ENCODE measurements at regions not wholly inside any gene's neighbourhood (a gene's known extent, or its start where the extent isn't known, plus 50 kb on each side); places are given as distances from the start of the nearest gene placed in this dataset.

DNA sequence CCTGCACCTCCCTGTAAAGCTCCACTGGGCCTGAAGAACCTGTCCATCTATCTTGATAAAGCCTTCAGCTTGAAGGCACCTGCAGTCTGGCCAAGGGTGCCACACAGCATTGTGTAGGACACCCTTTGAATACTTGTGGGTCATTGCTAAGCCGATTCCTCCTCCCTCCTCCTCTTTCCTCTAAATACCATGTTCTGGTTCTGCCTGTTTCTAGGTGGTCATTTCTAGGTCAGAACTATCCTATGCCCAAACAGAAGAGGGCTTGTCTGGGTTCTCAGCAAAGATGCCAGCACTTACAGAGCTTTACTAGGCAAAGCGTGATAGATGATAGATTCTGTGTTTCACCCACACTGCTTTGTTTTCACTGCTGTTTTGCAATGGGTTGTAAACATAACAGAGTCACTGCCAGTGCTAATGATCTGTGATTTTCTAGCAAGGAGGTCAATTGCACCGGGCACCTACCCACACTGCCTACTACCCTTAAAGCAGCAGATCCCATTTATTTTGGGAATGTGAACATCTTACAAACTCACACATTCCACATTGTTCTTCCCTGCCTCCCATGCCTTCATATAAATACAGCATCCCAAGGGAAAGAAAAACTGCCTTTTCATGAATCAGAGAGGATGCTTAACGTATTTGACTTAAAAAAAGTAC lies 279.1 kb upstream of the PITRM1 start:
- TF ChIP-seq POLR2AphosphoS5 (IDR thresholded peaks at IDR 0.05; ENCODE audit: low read depth, low read length) (no peak), TAF1 (IDR thresholded peaks at IDR 0.05; ENCODE audit: borderline replicate concordance, insufficient read depth, low read length) (no peak), FOXP2 (optimal IDR thresholded peaks at IDR 0.05; ENCODE audit: borderline replicate concordance, extremely low read depth, extremely low read length, insufficient read depth) (no peak), SIN3A (IDR thresholded peaks at IDR 0.05; ENCODE audit: borderline replicate concordance, insufficient read depth, low read length) (no peak)
- TF ChIP-seq, protein P1, sequence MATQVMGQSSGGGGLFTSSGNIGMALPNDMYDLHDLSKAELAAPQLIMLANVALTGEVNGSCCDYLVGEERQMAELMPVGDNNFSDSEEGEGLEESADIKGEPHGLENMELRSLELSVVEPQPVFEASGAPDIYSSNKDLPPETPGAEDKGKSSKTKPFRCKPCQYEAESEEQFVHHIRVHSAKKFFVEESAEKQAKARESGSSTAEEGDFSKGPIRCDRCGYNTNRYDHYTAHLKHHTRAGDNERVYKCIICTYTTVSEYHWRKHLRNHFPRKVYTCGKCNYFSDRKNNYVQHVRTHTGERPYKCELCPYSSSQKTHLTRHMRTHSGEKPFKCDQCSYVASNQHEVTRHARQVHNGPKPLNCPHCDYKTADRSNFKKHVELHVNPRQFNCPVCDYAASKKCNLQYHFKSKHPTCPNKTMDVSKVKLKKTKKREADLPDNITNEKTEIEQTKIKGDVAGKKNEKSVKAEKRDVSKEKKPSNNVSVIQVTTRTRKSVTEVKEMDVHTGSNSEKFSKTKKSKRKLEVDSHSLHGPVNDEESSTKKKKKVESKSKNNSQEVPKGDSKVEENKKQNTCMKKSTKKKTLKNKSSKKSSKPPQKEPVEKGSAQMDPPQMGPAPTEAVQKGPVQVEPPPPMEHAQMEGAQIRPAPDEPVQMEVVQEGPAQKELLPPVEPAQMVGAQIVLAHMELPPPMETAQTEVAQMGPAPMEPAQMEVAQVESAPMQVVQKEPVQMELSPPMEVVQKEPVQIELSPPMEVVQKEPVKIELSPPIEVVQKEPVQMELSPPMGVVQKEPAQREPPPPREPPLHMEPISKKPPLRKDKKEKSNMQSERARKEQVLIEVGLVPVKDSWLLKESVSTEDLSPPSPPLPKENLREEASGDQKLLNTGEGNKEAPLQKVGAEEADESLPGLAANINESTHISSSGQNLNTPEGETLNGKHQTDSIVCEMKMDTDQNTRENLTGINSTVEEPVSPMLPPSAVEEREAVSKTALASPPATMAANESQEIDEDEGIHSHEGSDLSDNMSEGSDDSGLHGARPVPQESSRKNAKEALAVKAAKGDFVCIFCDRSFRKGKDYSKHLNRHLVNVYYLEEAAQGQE (IDR thresholded peaks at IDR 0.05; ENCODE audit: insufficient read depth in 1 of 2, low read depth in 2 of 2, low read length in 2 of 2), result no peak

GRCh38 chr10:3446221-3446620 lies 273.6 kb upstream of the PITRM1 start:
- no peak for TF ChIP-seq SIN3A (IDR thresholded peaks at IDR 0.05; ENCODE audit: borderline replicate concordance, insufficient read depth, low read length)
- no peak for TF ChIP-seq TAF1 (IDR thresholded peaks at IDR 0.05; ENCODE audit: borderline replicate concordance, insufficient read depth, low read length)
- TF ChIP-seq, protein P1 (IDR thresholded peaks at IDR 0.05; ENCODE audit: insufficient read depth in 1 of 2, low read depth in 2 of 2, low read length in 2 of 2), result no peak
- no peak for TF ChIP-seq FOXP2 (optimal IDR thresholded peaks at IDR 0.05; ENCODE audit: borderline replicate concordance, extremely low read depth, extremely low read length, insufficient read depth)
- TF ChIP-seq POLR2AphosphoS5 (IDR thresholded peaks at IDR 0.05; ENCODE audit: low read depth, low read length), result no peak

GRCh38 chr10:3445648-3446047 lies 273.1 kb upstream of the PITRM1 start:
- TF ChIP-seq TAF1 (IDR thresholded peaks at IDR 0.05; ENCODE audit: borderline replicate concordance, insufficient read depth, low read length) (no peak), SIN3A (IDR thresholded peaks at IDR 0.05; ENCODE audit: borderline replicate concordance, insufficient read depth, low read length) (no peak), FOXP2 (optimal IDR thresholded peaks at IDR 0.05; ENCODE audit: borderline replicate concordance, extremely low read depth, extremely low read length, insufficient read depth) (no peak), POLR2AphosphoS5 (IDR thresholded peaks at IDR 0.05; ENCODE audit: low read depth, low read length) (no peak)
- TF ChIP-seq, protein P1 (IDR thresholded peaks at IDR 0.05; ENCODE audit: insufficient read depth in 1 of 2, low read depth in 2 of 2, low read length in 2 of 2), result no peak

- TF ChIP-seq TAF1 (IDR thresholded peaks at IDR 0.05; ENCODE audit: borderline replicate concordance, insufficient read depth, low read length) (no peak), SIN3A (IDR thresholded peaks at IDR 0.05; ENCODE audit: borderline replicate concordance, insufficient read depth, low read length) (no peak), POLR2AphosphoS5 (IDR thresholded peaks at IDR 0.05; ENCODE audit: low read depth, low read length) (no peak), FOXP2 (optimal IDR thresholded peaks at IDR 0.05; ENCODE audit: borderline replicate concordance, extremely low read depth, extremely low read length, insufficient read depth) (no peak)
- TF ChIP-seq, protein P1 (IDR thresholded peaks at IDR 0.05; ENCODE audit: insufficient read depth in 1 of 2, low read depth in 2 of 2, low read length in 2 of 2), result no peak
Observed at GRCh38 chr10:3442451-3442990, 269.9 kb upstream of the PITRM1 start.
